Left lung (tissue), 4 donors: ENCODE measurements at regions not wholly inside any gene's neighbourhood (a gene's known extent, or its start where the extent isn't known, plus 50 kb on each side); places are given as distances from the start of the nearest gene placed in this dataset.
A peak's percentile ranks its signal among the peaks of the same experiment; 100 is the strongest.

Source experiments
- ATAC-seq: fragments of 200-7000 bp; cut with Tn5 transposase; one replicate; pipeline ENCODE4 v1.9.1; 2020; ENCODE audit warnings: moderate library complexity
- DNase-seq, 4 donors: peaks; one replicate each; pipeline ENCODE4 v3.0.0-alpha.2; 2013 to 2020
- H3K27ac ChIP-seq, 2 donors: fragments of 200-600 bp; sonication (generic) in 1 of 2; one replicate each; pipeline versions ENCODE4 v1.5.0 to v1.8.0; 2020 to 2021
- H3K27me3 ChIP-seq, 2 donors: fragments of 200-600 bp; sonication (generic) in 1 of 2; one replicate each; pipeline versions ENCODE4 v1.5.0 to v1.8.0; 2020 to 2021
- H3K36me3 ChIP-seq, 2 donors: fragments of 200-600 bp; sonication (generic) in 1 of 2; one replicate each; pipeline versions ENCODE4 v1.5.0 to v1.8.0; 2020 to 2021
- H3K4me1 ChIP-seq, 2 donors: fragments of 200-600 bp; one replicate each; pipeline ENCODE4 v1.8.0; 2021
- H3K4me3 ChIP-seq, 2 donors: fragments of 200-600 bp; sonication (generic) in 1 of 2; one replicate each; pipeline versions ENCODE4 v1.5.0 to v1.8.0; 2020 to 2021; ENCODE audit warnings: mild to moderate bottlenecking in 1 of 2
- H3K9me3 ChIP-seq, 2 donors: fragments of 200-600 bp; sonication (generic) in 1 of 2; one replicate each; pipeline versions ENCODE4 v1.5.0 to v1.8.0; 2020 to 2021
- intact Hi-C, 2 donors: fragments of 100-400 bp; cut with DNase I; formaldehyde crosslinking; loops; one replicate each; pipeline versions ENCODE4 v1.11.2 to v1.14.2; 2022
- TF ChIP-seq, protein P1 (sequence below), 2 donors: fragments of 200-600 bp; sonication (generic) in 1 of 2; IDR thresholded peaks; one replicate each; pipeline versions ENCODE4 v1.5.0 to v1.8.0; 2021; ENCODE audit warnings: antibody characterized with exemption in 2 of 2
- donor health status: DM: no; HTN: yes; CAD: no.
- donor health status: DM: no; HTN: no; CAD: no.

GRCh38 chrX:124805486-124805885 is 459.1 kb downstream of the SH2D1A start:
- no peaks in the 10 kb centered on the region for H3K27me3 ChIP-seq
- TF ChIP-seq, protein P1, sequence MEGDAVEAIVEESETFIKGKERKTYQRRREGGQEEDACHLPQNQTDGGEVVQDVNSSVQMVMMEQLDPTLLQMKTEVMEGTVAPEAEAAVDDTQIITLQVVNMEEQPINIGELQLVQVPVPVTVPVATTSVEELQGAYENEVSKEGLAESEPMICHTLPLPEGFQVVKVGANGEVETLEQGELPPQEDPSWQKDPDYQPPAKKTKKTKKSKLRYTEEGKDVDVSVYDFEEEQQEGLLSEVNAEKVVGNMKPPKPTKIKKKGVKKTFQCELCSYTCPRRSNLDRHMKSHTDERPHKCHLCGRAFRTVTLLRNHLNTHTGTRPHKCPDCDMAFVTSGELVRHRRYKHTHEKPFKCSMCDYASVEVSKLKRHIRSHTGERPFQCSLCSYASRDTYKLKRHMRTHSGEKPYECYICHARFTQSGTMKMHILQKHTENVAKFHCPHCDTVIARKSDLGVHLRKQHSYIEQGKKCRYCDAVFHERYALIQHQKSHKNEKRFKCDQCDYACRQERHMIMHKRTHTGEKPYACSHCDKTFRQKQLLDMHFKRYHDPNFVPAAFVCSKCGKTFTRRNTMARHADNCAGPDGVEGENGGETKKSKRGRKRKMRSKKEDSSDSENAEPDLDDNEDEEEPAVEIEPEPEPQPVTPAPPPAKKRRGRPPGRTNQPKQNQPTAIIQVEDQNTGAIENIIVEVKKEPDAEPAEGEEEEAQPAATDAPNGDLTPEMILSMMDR (IDR thresholded peaks at IDR 0.05): no peak
- DNase-seq (peak in 1 of 4 donors; percentile 6), ATAC-seq (no peak)
- no peaks in the 10 kb centered on the region for H3K36me3 ChIP-seq
- H3K27ac ChIP-seq: no peak overlapping the region
- H3K9me3 ChIP-seq: no peaks in the 10 kb centered on the region
- H3K4me3 ChIP-seq: no peak overlapping the region
- intact Hi-C loops: no loop called here
- no peaks in the 10 kb centered on the region for H3K4me1 ChIP-seq

GRCh38 chrX:124814106-124814505 is 467.7 kb downstream of the SH2D1A start:
- Histone ChIP-seq H3K9me3 (no peaks in the 10 kb centered on the region), H3K36me3 (no peaks in the 10 kb centered on the region), H3K27me3 (no peaks in the 10 kb centered on the region), H3K27ac (no peak overlapping the region), H3K4me3 (no peak overlapping the region), H3K4me1 (no peaks in the 10 kb centered on the region)
- TF ChIP-seq, protein P1 (IDR thresholded peaks at IDR 0.05): no peak
- intact Hi-C loops: no loop called here
- DNase-seq (peak in 2 of 4 donors; percentile 22 to 48), ATAC-seq (no peak)

DNA sequence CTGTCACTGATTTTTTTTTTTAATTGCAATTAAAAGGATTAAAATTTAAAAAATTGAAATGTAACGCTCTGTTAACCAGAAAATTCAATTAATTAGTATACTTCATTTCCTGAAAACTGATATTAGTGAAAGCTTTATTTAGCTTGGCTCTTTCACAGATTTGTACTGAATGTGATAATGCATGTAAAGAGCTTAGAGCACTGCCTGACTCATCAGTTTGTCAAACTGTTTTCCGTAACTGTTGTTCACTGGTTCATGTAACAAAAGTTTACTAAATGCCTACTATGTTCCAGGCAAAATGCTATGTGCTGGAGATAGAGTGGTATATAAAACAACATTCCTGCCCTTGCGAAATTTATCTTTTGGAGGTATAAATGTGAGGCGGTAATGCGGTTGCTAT is 471.7 kb downstream of the SH2D1A start:
- Histone ChIP-seq H3K4me1 (no peaks in the 10 kb centered on the region), H3K27ac (no peak overlapping the region), H3K4me3 (no peak overlapping the region), H3K27me3 (no peaks in the 10 kb centered on the region), H3K9me3 (no peaks in the 10 kb centered on the region), H3K36me3 (no peaks in the 10 kb centered on the region)
- intact Hi-C loops: no loop called here
- TF ChIP-seq, protein P1 (IDR thresholded peaks at IDR 0.05): no peak
- no peak for DNase-seq
- ATAC-seq: no peak

DNA sequence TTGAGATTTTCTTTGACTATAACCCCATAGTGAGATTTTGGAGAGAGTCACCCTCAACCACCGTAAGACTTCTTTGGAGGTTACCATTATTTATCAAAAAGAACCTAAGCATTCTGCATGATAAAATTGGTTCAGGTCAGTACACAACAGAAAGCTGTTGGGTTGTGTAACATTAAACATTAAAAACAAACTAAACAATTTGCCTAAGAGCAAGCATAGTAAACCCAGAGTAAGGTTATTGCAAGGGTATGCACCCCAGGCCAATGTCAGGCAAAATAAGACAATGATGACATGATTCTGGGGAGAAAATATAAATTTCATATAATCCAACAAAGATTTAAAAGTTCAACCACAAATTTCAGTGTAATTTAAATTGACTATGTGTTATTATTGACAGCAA is 472.4 kb downstream of the SH2D1A start:
- H3K4me1 ChIP-seq: no peaks in the 10 kb centered on the region
- H3K9me3 ChIP-seq: no peaks in the 10 kb centered on the region
- no peaks in the 10 kb centered on the region for H3K27me3 ChIP-seq
- TF ChIP-seq, protein P1 (IDR thresholded peaks at IDR 0.05): no peak
- no peak for DNase-seq
- H3K27ac ChIP-seq: no peak overlapping the region
- H3K36me3 ChIP-seq: no peaks in the 10 kb centered on the region
- no peak overlapping the region for H3K4me3 ChIP-seq
- intact Hi-C loops: no loop called here
- no peak for ATAC-seq

- no peaks in the 10 kb centered on the region for H3K9me3 ChIP-seq
- no peak for ATAC-seq
- intact Hi-C loops: no loop called here
Measured at GRCh38 chrX:124820738-124821137, 474.4 kb downstream of the SH2D1A start.

More at GRCh38 chrX:124820738-124821137, 474.4 kb downstream of the SH2D1A start:
- no peak overlapping the region for H3K27ac ChIP-seq
- no peaks in the 10 kb centered on the region for H3K4me1 ChIP-seq
- no peak overlapping the region for H3K4me3 ChIP-seq
- TF ChIP-seq, protein P1 (IDR thresholded peaks at IDR 0.05): no peak
- no peaks in the 10 kb centered on the region for H3K27me3 ChIP-seq
- DNase-seq: no peak
- H3K36me3 ChIP-seq: no peaks in the 10 kb centered on the region
